Muscle layer of duodenum (tissue), 2 donors: ENCODE measurements at regions not wholly inside any gene's neighbourhood (a gene's known extent, or its start where the extent isn't known, plus 50 kb on each side); places are given as distances from the start of the nearest gene placed in this dataset.

Experiments
- H3K27ac ChIP-seq: one replicate; pipeline ENCODE4 v1.7.0; 2013; ENCODE audit warnings: mild to moderate bottlenecking, low read length
- H3K27me3 ChIP-seq: one replicate; pipeline ENCODE4 v1.7.0; 2013; ENCODE audit warnings: low read depth, mild to moderate bottlenecking, control low read depth, low read length
- H3K36me3 ChIP-seq, 2 donors: one replicate each; pipeline ENCODE4 v1.7.0; 2013; ENCODE audit warnings: low read length in 2 of 2, control low read depth in 1 of 2, mild to moderate bottlenecking in 1 of 2; ENCODE audit not compliant: insufficient read depth in 2 of 2, control insufficient read depth in 1 of 2
- H3K4me1 ChIP-seq, 2 donors: one replicate each; pipeline ENCODE4 v1.7.0; 2013; ENCODE audit warnings: low read length in 2 of 2, mild to moderate bottlenecking in 2 of 2, control low read depth in 1 of 2, moderate library complexity in 1 of 2; ENCODE audit not compliant: insufficient read depth in 2 of 2, control insufficient read depth in 1 of 2
- H3K4me3 ChIP-seq, 2 donors: one replicate each; pipeline ENCODE4 v1.7.0; 2013; ENCODE audit warnings: low read length in 2 of 2, low read depth in 1 of 2, mild to moderate bottlenecking in 1 of 2
- H3K9me3 ChIP-seq, 2 donors: one replicate each; pipeline ENCODE4 v1.7.0; 2013; ENCODE audit warnings: low read length in 2 of 2, control low read depth in 1 of 2, mild to moderate bottlenecking in 1 of 2; ENCODE audit not compliant: control insufficient read depth in 1 of 2
- donor health status: healthy.

DNA sequence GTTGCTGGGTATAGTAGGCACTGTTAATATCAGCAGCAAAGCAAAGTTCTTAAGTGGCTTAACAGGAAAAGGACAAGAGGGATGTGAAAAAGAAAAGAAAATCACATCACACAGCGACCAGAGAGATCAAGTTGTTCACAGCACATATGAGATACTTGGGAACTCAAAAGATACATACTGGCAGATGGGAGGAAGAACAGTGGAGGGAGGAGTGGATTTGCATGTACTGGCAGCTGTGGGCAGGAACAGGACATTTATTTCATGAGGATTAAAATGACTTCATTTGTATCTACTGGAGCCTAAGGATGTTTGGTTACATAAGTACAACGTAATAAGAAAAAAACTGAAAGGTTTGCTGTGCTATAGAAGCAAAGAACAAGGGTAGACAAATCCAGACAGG lies 136.5 kb upstream of the IFNG-AS1 start:
- Histone ChIP-seq H3K27me3 (no peaks in the 10 kb centered on the region), H3K36me3 (no peaks in the 10 kb centered on the region), H3K4me3 (no peak overlapping the region), H3K27ac (no peak overlapping the region), H3K4me1 (peaks cover 0 to 6% of the 10 kb centered on the region in 2 donors), H3K9me3 (no peaks in the 10 kb centered on the region)

DNA sequence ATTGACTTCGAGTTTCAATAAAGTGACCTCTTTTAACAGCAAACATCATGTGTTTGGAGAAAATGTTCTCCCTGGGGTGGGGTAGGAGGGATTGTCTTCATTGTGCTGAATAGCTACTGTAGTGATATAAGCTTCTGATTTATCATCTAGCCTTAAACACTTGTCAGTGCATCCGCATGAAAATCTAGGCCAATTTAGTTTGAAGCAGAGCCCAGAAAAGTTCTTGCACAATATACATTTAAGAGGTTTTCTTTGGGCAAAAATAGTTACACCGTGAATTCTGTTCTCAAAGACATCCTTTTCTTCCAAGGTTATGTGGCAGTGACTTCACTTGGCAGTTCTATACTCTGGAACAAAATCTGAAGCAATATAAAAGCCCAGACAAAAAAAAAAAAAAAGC lies 136.0 kb upstream of the IFNG-AS1 start:
- H3K36me3 ChIP-seq = no peaks in the 10 kb centered on the region
- no peak overlapping the region for H3K4me3 ChIP-seq
- H3K27ac ChIP-seq = no peak overlapping the region
- peaks cover 0 to 6% of the 10 kb centered on the region in 2 donors for H3K4me1 ChIP-seq
- no peaks in the 10 kb centered on the region for H3K27me3 ChIP-seq
- H3K9me3 ChIP-seq = no peaks in the 10 kb centered on the region

DNA sequence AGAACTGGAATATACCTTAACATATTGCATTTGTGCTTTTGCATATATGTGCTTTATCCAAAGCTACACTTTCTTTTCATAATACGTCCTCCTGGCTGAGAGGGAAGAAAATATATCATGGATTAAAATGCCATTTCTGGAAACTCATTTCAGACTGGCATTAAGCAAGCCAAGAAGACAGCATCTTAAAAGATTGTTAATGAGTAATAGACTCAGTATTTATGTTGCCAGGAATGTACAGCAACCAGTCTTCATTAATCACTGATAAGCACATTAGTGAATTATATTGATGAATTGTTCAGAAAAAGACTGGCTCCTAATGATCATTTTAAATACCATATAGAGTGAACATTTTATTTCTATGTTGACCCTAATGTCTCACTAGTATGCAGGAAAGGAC lies 134.9 kb upstream of the IFNG-AS1 start:
- no peak overlapping the region for H3K27ac ChIP-seq
- H3K4me1 ChIP-seq = peaks cover 0 to 6% of the 10 kb centered on the region in 2 donors
- H3K36me3 ChIP-seq = no peaks in the 10 kb centered on the region
- no peaks in the 10 kb centered on the region for H3K9me3 ChIP-seq
- H3K4me3 ChIP-seq = no peak overlapping the region
- no peaks in the 10 kb centered on the region for H3K27me3 ChIP-seq

DNA sequence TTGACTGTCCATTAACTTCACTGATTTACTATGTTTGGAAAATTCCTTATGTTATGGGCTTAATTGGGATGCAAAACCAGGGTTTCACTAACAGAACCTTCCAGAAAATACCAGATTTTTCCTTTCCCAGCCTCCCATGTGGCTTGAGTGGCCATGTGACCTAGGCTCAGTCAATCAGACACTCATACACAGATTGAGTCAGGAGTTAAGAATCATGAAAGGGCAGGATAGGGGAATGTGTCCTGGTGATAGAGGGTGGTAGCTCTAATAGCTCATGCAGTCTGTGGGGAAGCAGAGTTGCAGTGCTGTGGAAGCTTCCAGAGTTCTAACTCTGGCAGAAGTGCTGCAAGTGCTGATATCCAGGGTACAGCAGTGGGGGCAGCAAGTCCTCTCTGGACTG lies 134.1 kb upstream of the IFNG-AS1 start:
- Histone ChIP-seq H3K4me1 (peaks cover 0 to 6% of the 10 kb centered on the region in 2 donors), H3K27ac (no peak overlapping the region), H3K36me3 (no peaks in the 10 kb centered on the region), H3K27me3 (no peaks in the 10 kb centered on the region), H3K9me3 (no peaks in the 10 kb centered on the region), H3K4me3 (no peak overlapping the region)

DNA sequence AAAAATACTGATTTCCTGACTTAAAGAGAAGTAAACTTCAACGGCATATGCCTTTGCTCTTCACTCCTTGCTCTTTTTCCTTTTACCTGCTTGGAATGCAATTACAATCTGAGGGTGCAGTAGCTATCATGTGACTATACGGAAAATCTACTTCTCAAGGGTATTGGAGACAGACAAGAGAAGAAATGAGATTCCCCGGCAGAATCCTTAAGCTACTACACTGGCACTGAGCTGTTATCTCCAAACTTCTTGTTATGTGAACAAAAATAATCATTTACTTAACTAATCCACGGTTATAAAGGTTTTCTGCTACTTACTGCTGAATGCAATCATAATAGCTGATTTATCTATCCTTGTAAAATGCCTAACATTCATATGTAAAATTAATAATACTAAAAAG lies 118.0 kb upstream of the IFNG-AS1 start:
- Histone ChIP-seq H3K4me1 (no peaks in the 10 kb centered on the region), H3K27ac (no peak overlapping the region), H3K27me3 (no peaks in the 10 kb centered on the region), H3K4me3 (no peak overlapping the region), H3K9me3 (no peaks in the 10 kb centered on the region), H3K36me3 (no peaks in the 10 kb centered on the region)

DNA sequence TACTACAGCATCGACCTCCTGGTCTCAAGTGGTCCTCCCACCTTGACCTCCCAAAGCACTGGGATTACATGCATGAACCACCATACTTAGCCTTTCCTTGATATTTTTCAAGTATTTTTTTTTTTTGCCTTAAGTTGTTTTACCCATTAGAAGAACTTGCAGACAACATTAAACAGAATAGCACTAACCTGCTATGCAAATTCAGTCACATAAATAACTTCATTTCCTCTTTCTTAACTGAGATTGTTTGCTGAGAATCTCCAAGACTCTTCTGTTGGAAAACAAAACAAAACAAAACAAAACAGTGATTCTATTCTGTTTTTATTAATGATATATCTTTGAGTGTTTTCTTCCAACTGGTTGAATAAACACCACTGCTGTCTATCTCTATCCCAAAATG lies 115.9 kb upstream of the IFNG-AS1 start:
- Histone ChIP-seq H3K36me3 (no peaks in the 10 kb centered on the region), H3K27me3 (no peaks in the 10 kb centered on the region)

DNA sequence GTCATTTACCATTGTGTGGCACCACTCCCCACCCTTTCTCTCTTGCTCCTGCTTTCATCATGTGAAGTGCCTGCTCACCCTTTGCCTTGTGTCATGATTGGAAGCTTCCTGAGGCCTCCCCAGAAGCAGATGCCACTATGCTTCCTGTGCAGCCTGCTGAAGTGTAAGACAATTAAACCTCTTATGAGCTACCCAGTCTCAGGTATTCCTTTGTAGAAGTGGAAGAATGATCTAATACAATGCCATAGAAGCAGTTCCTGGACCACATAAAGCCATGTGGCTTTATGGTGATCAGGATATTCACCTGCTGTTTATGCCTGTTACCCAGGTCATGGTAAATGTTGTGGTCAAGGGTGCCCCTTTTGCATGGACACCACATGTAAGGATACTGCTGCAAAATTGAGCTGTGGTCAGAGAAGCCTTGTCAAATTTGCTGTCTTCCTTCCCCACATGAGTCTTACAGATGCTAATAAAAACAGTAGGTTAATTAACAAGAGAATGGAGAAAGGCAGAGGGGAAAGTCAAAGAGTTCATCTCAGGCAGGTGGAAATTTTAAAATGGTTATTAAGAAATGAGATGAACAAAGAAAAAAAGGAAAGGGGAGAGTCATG lies 112.8 kb upstream of the IFNG-AS1 start:
- H3K36me3 ChIP-seq = no peaks in the 10 kb centered on the region
- H3K9me3 ChIP-seq = no peaks in the 10 kb centered on the region
- H3K27me3 ChIP-seq = no peaks in the 10 kb centered on the region
- no peaks in the 10 kb centered on the region for H3K4me1 ChIP-seq
- no peak overlapping the region for H3K27ac ChIP-seq
- no peak overlapping the region for H3K4me3 ChIP-seq

More for the DNA sequence above, 115.9 kb upstream of the IFNG-AS1 start:
- Histone ChIP-seq H3K9me3 (no peaks in the 10 kb centered on the region), H3K4me1 (no peaks in the 10 kb centered on the region), H3K27ac (no peak overlapping the region), H3K4me3 (no peak overlapping the region)

DNA sequence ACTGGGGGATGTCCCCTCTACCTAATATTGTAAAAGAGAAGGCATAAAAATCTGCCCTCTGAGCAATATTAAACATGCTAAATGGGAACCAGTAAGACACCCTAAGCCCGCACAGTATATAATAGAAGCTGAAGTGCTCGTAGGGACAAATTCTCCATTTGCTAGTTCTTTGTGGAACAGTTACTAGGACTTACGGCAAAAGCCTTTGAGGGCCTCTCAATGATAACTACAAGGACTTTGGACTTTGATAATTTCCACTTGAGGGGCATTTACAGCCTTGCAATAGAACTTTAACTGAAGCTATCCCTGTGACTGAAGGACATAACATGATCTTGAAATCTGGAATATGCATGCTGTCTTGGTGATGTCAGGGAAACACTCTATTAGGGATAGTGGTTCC lies 111.5 kb upstream of the IFNG-AS1 start:
- H3K27ac ChIP-seq = no peak overlapping the region
- H3K9me3 ChIP-seq = no peaks in the 10 kb centered on the region
- no peaks in the 10 kb centered on the region for H3K36me3 ChIP-seq
- H3K27me3 ChIP-seq = no peaks in the 10 kb centered on the region
- no peak overlapping the region for H3K4me3 ChIP-seq
- H3K4me1 ChIP-seq = no peaks in the 10 kb centered on the region

DNA sequence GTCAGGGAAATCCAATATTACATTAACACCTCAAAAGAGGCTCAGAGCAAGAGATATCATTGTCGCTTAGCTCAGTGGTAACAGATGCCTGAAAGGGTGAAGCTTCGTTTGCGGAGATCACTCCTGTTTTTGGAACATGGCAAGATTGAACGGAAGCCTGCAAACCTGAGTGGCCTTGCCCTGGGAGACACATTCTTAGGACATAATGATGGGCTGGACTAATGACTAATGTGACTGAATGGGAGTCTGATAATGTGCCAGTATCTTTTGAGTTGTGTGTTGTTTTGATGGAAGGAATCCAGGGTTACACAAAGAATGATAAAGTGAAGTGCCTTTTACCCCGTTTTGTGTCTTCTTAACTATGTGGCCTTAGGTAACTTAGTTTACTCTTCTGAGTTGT lies 109.3 kb upstream of the IFNG-AS1 start:
- Histone ChIP-seq H3K36me3 (no peaks in the 10 kb centered on the region), H3K27me3 (no peaks in the 10 kb centered on the region), H3K9me3 (no peaks in the 10 kb centered on the region), H3K4me1 (no peaks in the 10 kb centered on the region), H3K27ac (no peak overlapping the region), H3K4me3 (no peak overlapping the region)

DNA sequence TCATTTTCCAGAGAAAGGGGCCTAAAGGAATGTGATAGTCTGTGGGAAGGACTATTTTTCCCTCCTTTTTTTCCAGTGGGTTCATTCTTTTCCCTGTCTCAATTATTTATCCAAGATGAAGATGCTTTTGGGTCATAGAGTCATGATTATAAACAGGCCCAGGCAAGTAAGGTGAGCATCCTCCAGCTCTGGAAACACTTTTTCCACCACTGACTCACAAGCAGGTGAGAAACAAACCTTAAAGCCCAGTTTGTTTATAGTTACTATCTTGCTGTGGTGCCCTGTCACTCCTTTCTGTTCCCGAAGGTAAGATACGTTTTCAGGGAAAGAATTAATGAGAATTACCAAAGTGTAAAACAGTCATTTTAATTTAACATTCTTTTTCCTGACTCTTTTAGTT lies 107.7 kb upstream of the IFNG-AS1 start:
- H3K4me3 ChIP-seq = no peak overlapping the region
- no peaks in the 10 kb centered on the region for H3K36me3 ChIP-seq
- H3K4me1 ChIP-seq = peaks cover 0 to 5% of the 10 kb centered on the region in 2 donors
- H3K27me3 ChIP-seq = no peaks in the 10 kb centered on the region
- no peak overlapping the region for H3K27ac ChIP-seq
- no peaks in the 10 kb centered on the region for H3K9me3 ChIP-seq

DNA sequence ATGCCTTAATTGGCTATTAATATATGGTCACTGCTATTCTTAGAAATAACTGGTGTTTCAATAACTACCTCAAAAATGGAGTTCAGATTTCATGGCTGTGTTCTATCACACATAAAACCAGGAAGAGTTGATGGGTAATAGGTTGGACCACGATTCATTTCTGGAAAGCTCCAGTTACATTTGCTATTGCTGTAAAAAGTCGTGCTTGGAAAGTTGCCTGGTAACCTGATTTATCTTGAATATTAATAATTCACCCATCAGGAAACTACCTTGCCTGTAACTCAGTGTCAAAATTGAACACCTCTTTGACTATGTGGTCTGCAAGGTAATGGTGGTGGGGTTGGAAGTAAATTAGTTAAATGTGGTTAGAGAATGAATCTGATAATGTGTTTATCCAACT lies 104.7 kb upstream of the IFNG-AS1 start:
- Histone ChIP-seq H3K4me3 (no peak overlapping the region), H3K4me1 (peaks cover 0 to 5% of the 10 kb centered on the region in 2 donors), H3K27ac (no peak overlapping the region), H3K27me3 (no peaks in the 10 kb centered on the region), H3K36me3 (no peaks in the 10 kb centered on the region), H3K9me3 (no peaks in the 10 kb centered on the region)

DNA sequence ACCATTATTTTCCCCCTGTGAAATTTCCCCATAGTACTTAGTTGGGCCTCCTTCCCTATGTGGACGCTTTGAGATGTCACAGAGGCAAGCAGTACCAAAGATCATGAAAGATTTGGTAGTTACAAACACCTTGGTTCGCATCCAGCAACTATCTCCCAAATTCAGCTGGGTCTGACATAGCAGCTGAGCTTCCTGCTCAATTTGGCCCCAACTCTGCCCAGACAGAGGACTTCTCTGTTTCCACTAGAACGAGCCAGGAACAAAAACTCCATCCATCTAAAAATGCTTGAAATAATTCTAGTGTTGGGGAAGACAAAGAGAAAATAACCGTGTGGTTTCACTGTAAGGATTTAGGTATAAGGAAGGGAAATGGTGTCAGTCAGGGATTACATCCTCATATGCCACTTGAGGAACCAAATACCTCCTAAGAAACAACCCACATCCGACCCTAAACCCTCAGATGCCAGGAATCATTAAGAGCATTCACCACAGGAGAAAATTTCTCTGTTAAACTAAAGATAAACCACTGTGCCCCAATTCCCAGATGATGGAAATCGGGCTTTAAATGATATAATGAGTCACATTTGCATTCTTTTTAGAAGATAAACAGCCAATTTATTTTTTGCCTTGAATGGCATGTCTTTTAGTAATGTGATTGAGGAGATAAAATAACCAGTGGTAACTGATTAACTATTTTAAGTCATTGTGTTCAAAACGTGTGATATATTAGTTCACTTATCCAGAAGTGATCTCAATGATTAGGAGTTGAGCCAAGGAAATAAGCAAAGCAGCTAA lies 103.7 kb upstream of the IFNG-AS1 start:
- Histone ChIP-seq H3K27me3 (no peaks in the 10 kb centered on the region), H3K27ac (no peak overlapping the region), H3K4me3 (no peak overlapping the region), H3K4me1 (peaks cover 0 to 5% of the 10 kb centered on the region in 2 donors), H3K9me3 (no peaks in the 10 kb centered on the region), H3K36me3 (no peaks in the 10 kb centered on the region)
